ENCODE measurements at regions not wholly inside any gene's neighbourhood (a gene's known extent, or its start where the extent isn't known, plus 50 kb on each side); places are given as distances from the start of the nearest gene placed in this dataset.

DNA sequence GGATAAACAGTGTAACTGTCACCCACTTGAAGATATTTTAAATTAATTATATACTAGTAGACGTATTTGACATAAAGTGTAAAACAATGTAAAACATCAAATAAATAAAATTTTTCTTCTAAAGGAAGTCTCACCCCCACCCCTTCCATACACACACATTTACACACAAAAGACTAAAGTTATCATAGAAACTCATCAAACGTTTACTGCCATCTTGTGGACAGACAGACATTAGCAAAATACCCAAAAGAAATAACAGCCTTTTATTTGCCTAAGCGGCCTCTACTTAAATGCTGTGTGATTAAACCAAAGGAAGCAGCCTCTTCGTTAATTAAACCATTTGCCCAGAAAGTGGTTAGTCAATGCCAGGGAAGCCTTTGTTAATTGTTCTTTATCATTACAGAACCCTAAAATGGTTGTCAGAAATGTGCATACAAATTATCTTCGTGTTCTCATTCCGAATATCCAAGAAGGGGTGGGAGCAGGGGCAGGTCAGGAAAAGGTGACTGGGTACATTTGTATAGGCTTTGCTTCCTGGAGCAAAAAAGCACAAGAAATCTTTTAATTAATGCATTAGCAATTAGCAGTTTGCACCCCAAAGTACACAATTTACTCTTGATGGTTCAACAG lies 176.2 kb upstream of the SASH1 start:
- TF ChIP-seq, protein P1, sequence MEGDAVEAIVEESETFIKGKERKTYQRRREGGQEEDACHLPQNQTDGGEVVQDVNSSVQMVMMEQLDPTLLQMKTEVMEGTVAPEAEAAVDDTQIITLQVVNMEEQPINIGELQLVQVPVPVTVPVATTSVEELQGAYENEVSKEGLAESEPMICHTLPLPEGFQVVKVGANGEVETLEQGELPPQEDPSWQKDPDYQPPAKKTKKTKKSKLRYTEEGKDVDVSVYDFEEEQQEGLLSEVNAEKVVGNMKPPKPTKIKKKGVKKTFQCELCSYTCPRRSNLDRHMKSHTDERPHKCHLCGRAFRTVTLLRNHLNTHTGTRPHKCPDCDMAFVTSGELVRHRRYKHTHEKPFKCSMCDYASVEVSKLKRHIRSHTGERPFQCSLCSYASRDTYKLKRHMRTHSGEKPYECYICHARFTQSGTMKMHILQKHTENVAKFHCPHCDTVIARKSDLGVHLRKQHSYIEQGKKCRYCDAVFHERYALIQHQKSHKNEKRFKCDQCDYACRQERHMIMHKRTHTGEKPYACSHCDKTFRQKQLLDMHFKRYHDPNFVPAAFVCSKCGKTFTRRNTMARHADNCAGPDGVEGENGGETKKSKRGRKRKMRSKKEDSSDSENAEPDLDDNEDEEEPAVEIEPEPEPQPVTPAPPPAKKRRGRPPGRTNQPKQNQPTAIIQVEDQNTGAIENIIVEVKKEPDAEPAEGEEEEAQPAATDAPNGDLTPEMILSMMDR (IDR thresholded peaks at IDR 0.05; ENCODE audit: low read depth, low read length) = no peak

DNA sequence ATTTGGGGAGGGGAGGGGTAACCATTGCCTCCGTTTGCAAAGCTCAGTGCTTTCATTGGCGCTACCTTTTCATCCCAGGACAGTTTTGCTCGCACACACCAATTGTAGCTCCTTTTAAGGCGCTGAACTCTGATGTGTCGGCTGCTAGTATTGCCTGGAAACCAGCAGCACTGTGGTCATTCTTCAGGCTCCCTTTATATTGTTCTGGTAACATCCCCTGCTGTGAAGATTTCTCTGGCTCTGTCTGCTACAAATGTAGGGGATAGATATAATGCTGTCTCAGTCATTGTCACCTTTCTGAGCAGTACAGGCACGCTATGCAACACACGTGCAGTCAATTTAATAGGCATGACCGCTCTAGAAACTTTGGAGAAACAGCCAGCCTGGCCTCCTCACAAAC lies 172.9 kb upstream of the SASH1 start:
- no peak overlapping the region for H3K4me3 ChIP-seq (ENCODE audit: low read depth, low read length)
- TF ChIP-seq, protein P1 (IDR thresholded peaks at IDR 0.05; ENCODE audit: low read depth, low read length) = no peak

More for the DNA sequence above, 176.2 kb upstream of the SASH1 start:
- no peak overlapping the region for H3K4me3 ChIP-seq (ENCODE audit: low read depth, low read length)

DNA sequence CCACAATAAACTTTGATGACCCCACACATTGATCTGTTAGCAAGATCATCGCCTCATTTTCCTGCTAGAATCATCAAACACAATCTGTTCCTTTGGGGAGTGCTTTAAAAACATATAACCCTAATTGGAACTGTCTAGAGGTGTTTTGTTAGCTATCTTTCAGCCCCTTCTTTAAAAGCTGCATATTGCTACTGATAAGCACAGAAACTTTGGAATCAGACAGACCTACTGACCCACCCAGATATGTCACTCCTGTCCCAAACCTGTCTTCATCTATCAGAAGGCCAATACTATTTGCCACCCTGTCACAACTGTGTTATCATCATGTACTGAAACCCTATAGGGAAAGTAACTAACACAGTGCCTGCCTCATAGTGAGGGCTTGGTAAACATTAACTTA lies 172.4 kb upstream of the SASH1 start:
- TF ChIP-seq, protein P1 (IDR thresholded peaks at IDR 0.05; ENCODE audit: low read depth, low read length) = no peak

DNA sequence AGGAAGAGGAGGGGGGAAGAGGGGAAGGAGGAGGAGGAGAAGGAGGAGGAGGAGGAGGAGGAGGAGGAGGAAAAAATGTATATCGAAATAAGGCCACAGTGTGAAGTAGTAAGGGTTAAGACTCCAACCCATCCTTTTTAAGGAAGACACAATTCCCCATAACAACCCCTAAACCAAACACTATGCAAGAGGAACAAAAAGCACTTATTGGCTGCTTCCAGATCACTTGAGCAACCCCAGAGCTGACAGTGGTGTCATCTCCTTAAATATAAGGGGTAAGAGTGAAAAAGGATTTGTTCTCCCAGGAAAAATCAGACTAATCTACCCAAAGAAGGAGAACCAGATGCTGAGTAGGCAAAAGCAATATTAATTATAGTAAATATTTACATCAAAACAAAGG lies 169.1 kb upstream of the SASH1 start:
- no peak overlapping the region for H3K4me3 ChIP-seq (ENCODE audit: low read depth, low read length)
- TF ChIP-seq, protein P1 (IDR thresholded peaks at IDR 0.05; ENCODE audit: low read depth, low read length) = no peak

More for the DNA sequence above, 172.4 kb upstream of the SASH1 start:
- no peak overlapping the region for H3K4me3 ChIP-seq (ENCODE audit: low read depth, low read length)

DNA sequence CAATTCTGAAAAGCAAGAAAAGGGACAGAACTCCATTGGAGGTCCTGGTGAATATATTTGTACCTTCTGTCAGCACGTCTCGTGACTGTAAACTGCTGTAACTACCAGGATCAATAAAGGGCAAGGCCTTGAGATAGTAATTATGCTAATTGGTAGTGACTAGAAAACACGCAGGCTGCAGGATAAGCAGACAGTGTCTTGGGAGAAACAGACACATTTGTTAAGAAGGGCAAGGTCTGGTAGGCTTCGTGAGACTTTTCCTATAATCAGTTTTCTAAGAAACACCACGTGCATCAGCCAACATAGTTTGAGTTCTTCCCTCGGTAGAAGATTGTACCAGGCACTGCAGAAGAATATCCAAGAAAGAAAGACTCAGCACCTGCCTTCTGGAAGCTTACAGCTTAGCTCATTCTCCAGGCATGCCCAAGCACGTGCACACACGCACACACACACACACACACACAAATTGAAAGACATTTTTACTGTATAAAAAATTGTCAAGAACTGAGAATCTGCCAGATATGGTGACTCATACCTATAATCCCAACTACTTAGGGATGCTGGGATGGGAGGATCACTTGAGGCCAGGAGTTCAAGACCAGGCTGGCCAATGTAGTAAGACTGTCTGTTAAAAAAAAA lies 167.0 kb upstream of the SASH1 start:
- TF ChIP-seq, protein P1 (IDR thresholded peaks at IDR 0.05; ENCODE audit: low read depth, low read length) = no peak
- no peak overlapping the region for H3K4me3 ChIP-seq (ENCODE audit: low read depth, low read length)

DNA sequence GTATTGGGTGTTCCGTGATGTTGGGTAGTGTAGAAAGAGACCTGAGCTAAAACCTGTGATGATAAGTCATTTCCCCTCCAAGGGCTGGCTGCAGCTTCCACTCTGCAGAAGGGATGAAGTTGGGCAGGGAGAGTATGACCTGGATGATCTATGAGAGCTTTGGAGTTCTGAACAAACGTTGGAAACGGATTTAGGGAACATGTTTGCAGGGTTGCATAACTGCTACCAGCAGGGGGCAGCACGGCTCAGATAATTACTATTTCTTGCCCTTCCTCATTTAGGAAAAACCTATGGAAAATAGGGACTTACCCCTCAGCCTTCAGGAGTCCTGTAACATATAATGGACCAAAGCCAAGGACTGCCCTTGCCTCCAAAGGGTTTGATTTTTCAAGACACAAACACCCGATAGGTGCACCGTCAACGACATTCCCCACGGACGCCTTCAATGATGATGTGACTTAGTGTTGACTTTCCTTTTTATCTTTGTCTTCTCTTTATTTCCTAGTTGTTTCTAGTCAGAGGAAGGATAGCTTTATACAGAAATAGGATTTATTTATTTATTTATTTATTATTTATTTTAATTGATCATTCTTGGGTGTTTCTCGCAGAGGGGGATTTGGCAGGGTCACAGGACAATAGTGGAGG lies 164.9 kb upstream of the SASH1 start:
- TF ChIP-seq, protein P1 (IDR thresholded peaks at IDR 0.05; ENCODE audit: low read depth, low read length) = peak; percentile 65
- H3K4me3 ChIP-seq (ENCODE audit: low read depth, low read length) = no peak overlapping the region

DNA sequence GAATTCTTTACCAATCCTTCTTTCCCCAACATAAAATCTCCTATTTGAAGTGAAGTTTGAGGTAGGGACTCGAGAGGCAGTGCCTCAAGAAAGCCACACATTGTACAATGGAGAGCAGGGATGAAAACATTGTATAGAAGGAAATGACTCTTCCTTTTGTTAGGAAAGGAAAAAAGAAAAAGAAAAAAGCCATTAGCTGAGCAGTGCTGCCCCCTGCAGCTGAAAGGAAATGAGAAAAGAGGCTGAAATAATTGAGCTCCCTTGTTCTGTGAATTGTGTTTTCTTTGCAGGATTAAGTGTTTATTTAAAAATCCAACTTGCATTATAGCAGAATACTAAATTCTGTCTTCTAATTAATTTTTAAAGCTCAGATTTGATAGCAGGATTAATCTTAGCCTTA lies 162.9 kb upstream of the SASH1 start:
- TF ChIP-seq, protein P1 (IDR thresholded peaks at IDR 0.05; ENCODE audit: low read depth, low read length) = peak; percentile 36; the same call in 1 of the 2 replicates
- H3K4me3 ChIP-seq (ENCODE audit: low read depth, low read length) = no peak overlapping the region

Data from WI38 (cell line).